Progenitor cell of endocrine pancreas (in vitro differentiated cells): ENCODE measurements at regions not wholly inside any gene's neighbourhood (a gene's known extent, or its start where the extent isn't known, plus 50 kb on each side); places are given as distances from the start of the nearest gene placed in this dataset.

Experiments used
- DNase-seq: peaks from one replicate; pipeline ENCODE4 v3.0.0; 2021; ENCODE audit warnings: low spot score; ENCODE audit not compliant: unreplicated experiment
- H3K27ac Mint-ChIP-seq: 2 replicates; pipeline ENCODE4 v1.8.0; 2021; ENCODE audit warnings: mild to moderate bottlenecking, moderate library complexity, mixed read lengths
- H3K27me3 Mint-ChIP-seq: 2 replicates; pipeline ENCODE4 v1.8.0; 2021; ENCODE audit warnings: mixed read lengths
- H3K36me3 Mint-ChIP-seq: 2 replicates; pipeline ENCODE4 v1.8.0; 2022; ENCODE audit warnings: mixed read lengths; ENCODE audit not compliant: insufficient read depth
- H3K4me1 Mint-ChIP-seq: 2 replicates; pipeline ENCODE4 v1.8.0; 2021; ENCODE audit warnings: low read depth, mixed read lengths
- H3K4me3 Mint-ChIP-seq: 2 replicates; pipeline ENCODE4 v1.8.0; 2021; ENCODE audit warnings: low read depth, mild to moderate bottlenecking, moderate library complexity, mixed read lengths
- H3K9me3 Mint-ChIP-seq: 2 replicates; pipeline ENCODE4 v1.8.0; 2021; ENCODE audit warnings: low read depth, mixed read lengths
- TF ChIP-seq, protein P1 (sequence below): fragments of 200-600 bp; sonication (generic); IDR thresholded peaks from one replicate; pipeline ENCODE4 v1.5.0; 2021; ENCODE audit warnings: antibody characterized with exemption, mild to moderate bottlenecking; ENCODE audit not compliant: unreplicated experiment

DNA sequence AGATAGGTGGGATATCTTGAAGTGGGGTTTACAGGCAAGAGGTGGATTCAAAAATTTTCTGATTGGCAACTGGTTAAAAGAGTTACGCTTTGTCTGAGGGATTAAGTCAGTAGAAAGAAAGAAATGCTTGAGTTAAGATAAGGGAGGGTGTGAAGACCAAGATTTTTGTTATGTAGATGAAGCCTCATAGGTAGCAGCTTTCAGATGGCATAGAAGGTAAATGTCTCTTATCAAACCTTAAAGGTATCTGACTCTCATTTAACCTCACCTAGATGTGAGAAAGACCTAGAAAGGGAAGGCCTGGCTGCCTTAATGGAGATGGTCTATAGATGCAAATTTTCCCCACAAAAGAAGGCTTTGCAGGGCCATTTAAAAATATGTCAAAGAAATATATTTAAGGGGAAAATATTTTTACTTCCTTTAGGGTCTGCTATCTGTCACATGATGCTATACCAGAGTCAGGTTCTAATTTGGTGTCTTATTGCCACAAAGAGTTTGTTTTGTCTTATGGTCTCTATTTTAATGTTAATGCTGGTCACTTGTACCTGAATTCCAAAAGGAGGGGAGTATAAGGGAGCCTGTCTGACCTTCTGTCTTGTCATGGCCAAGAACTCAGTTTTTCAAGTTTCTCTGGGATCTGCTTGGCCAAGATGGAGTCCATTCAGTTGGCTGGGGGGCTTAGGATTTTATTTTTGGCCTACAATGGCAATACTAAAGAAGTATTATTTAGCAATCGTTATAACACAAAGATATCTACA lies 699.1 kb upstream of the AMOT start:
- DNase-seq = no peak
- Mint-ChIP-seq H3K4me3 (no peak overlapping the region), H3K4me1 (peaks cover 8% of the 10 kb centered on the region), H3K27ac (no peak overlapping the region), H3K36me3 (no peaks in the 10 kb centered on the region), H3K27me3 (no peaks in the 10 kb centered on the region), H3K9me3 (peaks cover 6% of the 10 kb centered on the region)
- TF ChIP-seq, protein P1, sequence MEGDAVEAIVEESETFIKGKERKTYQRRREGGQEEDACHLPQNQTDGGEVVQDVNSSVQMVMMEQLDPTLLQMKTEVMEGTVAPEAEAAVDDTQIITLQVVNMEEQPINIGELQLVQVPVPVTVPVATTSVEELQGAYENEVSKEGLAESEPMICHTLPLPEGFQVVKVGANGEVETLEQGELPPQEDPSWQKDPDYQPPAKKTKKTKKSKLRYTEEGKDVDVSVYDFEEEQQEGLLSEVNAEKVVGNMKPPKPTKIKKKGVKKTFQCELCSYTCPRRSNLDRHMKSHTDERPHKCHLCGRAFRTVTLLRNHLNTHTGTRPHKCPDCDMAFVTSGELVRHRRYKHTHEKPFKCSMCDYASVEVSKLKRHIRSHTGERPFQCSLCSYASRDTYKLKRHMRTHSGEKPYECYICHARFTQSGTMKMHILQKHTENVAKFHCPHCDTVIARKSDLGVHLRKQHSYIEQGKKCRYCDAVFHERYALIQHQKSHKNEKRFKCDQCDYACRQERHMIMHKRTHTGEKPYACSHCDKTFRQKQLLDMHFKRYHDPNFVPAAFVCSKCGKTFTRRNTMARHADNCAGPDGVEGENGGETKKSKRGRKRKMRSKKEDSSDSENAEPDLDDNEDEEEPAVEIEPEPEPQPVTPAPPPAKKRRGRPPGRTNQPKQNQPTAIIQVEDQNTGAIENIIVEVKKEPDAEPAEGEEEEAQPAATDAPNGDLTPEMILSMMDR = no peak

- TF ChIP-seq, protein P1 = no peak
- no peak for DNase-seq
- H3K4me1 Mint-ChIP-seq = no peaks in the 10 kb centered on the region
- H3K27ac Mint-ChIP-seq = no peak overlapping the region
- no peaks in the 10 kb centered on the region for H3K36me3 Mint-ChIP-seq
- no peak overlapping the region for H3K4me3 Mint-ChIP-seq
- no peaks in the 10 kb centered on the region for H3K27me3 Mint-ChIP-seq
- H3K9me3 Mint-ChIP-seq = no peaks in the 10 kb centered on the region
Observed at GRCh38 chrX:113529426-113530013, 688.9 kb upstream of the AMOT start.

GRCh38 chrX:113522814-113523213 lies 682.2 kb upstream of the AMOT start:
- H3K27ac Mint-ChIP-seq = no peak overlapping the region
- no peaks in the 10 kb centered on the region for H3K36me3 Mint-ChIP-seq
- no peak overlapping the region for H3K4me3 Mint-ChIP-seq
- no peaks in the 10 kb centered on the region for H3K9me3 Mint-ChIP-seq
- DNase-seq = no peak
- H3K27me3 Mint-ChIP-seq = no peaks in the 10 kb centered on the region
- no peaks in the 10 kb centered on the region for H3K4me1 Mint-ChIP-seq
- TF ChIP-seq, protein P1 = no peak

GRCh38 chrX:113514906-113515305 lies 674.3 kb upstream of the AMOT start:
- H3K4me3 Mint-ChIP-seq = no peak overlapping the region
- H3K27ac Mint-ChIP-seq = no peak overlapping the region

DNA sequence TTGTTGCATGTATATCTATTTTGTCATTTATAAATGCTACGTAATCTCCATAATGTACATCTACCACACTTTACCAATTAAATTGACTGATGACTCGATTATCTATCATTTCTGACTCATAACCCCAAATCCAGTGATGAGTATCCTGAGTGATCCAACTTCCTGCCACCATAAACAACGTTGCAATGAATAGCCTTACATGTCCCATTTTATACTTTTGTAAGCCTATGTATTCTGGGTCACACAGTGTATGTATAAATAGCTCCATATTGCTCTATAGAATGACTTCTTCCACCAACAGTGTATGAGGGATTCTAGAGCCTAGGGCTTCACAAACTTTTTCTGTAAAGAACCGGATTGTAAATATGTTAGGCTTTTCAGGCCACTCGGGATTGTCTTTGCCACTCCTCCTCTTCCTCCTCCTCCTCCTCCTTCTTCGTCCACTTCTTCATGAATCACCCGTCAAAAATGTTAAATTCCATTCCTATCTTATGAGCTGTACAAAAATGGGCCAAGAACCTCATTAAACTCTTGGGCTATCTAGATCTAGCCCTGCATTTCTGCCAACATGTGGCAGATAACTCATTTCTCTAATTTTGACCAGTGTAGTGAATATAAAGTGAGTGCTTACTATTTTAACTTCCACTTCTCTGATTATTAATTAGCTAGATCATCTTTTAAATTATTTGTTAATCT lies 672.2 kb upstream of the AMOT start:
- Mint-ChIP-seq H3K9me3 (no peaks in the 10 kb centered on the region), H3K27ac (no peak overlapping the region)
- TF ChIP-seq, protein P1 = no peak

More at GRCh38 chrX:113514906-113515305, 674.3 kb upstream of the AMOT start:
- peaks cover 8% of the 10 kb centered on the region for H3K4me1 Mint-ChIP-seq
- TF ChIP-seq, protein P1 = no peak
- no peaks in the 10 kb centered on the region for H3K27me3 Mint-ChIP-seq
- H3K9me3 Mint-ChIP-seq = no peaks in the 10 kb centered on the region
- no peaks in the 10 kb centered on the region for H3K36me3 Mint-ChIP-seq
- DNase-seq = no peak

More for the DNA sequence above, 672.2 kb upstream of the AMOT start:
- Mint-ChIP-seq H3K27me3 (no peaks in the 10 kb centered on the region), H3K36me3 (no peaks in the 10 kb centered on the region), H3K4me3 (no peak overlapping the region), H3K4me1 (peaks cover 8% of the 10 kb centered on the region)
- no peak for DNase-seq
